Testis (tissue), 2 donors: ENCODE measurements at regions not wholly inside any gene's neighbourhood (a gene's known extent, or its start where the extent isn't known, plus 50 kb on each side); places are given as distances from the start of the nearest gene placed in this dataset.

ENCODE experiments used
- POLR2A ChIP-seq: fragments of 450-650 bp; IDR thresholded peaks from one replicate; pipeline ENCODE4 v1.6.1; 2017; ENCODE audit warnings: antibody characterized with exemption, mild to moderate bottlenecking, moderate library complexity
- TF ChIP-seq, protein P1 (sequence below), 3 experiments: fragments of 450-650 bp in 2 of 3; fragments of 200-600 bp in 1 of 3; sonication (generic) in 1 of 3; IDR thresholded peaks; one replicate each; pipeline ENCODE4 v1.5.1; 2016 to 2019; ENCODE audit warnings: antibody characterized with exemption in 3 of 3, mild to moderate bottlenecking in 2 of 3, moderate library complexity in 1 of 3

GRCh38 chr6:15744818-15745402 is 82.1 kb upstream of the DTNBP1 start:
- TF ChIP-seq, protein P1, sequence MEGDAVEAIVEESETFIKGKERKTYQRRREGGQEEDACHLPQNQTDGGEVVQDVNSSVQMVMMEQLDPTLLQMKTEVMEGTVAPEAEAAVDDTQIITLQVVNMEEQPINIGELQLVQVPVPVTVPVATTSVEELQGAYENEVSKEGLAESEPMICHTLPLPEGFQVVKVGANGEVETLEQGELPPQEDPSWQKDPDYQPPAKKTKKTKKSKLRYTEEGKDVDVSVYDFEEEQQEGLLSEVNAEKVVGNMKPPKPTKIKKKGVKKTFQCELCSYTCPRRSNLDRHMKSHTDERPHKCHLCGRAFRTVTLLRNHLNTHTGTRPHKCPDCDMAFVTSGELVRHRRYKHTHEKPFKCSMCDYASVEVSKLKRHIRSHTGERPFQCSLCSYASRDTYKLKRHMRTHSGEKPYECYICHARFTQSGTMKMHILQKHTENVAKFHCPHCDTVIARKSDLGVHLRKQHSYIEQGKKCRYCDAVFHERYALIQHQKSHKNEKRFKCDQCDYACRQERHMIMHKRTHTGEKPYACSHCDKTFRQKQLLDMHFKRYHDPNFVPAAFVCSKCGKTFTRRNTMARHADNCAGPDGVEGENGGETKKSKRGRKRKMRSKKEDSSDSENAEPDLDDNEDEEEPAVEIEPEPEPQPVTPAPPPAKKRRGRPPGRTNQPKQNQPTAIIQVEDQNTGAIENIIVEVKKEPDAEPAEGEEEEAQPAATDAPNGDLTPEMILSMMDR (IDR thresholded peaks at IDR 0.05) = no peak
- no peak for TF ChIP-seq POLR2A
